ENCODE measurements at regions not wholly inside any gene's neighbourhood (a gene's known extent, or its start where the extent isn't known, plus 50 kb on each side); places are given as distances from the start of the nearest gene placed in this dataset.

DNA sequence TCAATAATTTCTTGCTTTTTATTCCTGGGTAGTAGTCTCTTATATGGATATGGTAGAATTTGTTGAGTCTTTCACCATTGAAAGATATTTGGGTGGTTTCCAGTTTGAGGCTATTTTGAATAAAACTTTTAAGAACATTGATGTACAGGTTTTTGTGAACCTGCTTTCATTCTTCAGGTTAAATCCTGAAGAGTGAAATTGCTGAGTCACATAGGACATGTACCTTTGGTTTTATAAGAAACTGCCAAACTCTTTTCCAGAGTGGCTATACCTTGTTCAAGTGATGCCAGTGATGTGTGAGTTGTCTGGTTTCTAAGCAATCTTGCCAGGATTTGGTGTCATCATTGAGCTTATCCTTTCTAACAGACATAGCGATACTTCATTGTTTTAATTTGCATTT, 184.6 kb upstream of the PZP start:
- POLR2A ChIA-PET (ENCODE audit: low non-redundant PET) = no interaction called here
- no peak for DNase-seq (ENCODE audit: low spot score)
- no peak overlapping the region for H3K27ac ChIP-seq
- TF ChIP-seq, protein P1, sequence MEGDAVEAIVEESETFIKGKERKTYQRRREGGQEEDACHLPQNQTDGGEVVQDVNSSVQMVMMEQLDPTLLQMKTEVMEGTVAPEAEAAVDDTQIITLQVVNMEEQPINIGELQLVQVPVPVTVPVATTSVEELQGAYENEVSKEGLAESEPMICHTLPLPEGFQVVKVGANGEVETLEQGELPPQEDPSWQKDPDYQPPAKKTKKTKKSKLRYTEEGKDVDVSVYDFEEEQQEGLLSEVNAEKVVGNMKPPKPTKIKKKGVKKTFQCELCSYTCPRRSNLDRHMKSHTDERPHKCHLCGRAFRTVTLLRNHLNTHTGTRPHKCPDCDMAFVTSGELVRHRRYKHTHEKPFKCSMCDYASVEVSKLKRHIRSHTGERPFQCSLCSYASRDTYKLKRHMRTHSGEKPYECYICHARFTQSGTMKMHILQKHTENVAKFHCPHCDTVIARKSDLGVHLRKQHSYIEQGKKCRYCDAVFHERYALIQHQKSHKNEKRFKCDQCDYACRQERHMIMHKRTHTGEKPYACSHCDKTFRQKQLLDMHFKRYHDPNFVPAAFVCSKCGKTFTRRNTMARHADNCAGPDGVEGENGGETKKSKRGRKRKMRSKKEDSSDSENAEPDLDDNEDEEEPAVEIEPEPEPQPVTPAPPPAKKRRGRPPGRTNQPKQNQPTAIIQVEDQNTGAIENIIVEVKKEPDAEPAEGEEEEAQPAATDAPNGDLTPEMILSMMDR (conservative IDR thresholded peaks at IDR 0.05; ENCODE audit: low read depth) = no peak
- CTCF ChIA-PET = interaction anchor here (0.7 kb wide), 1 partner anchor 782 kb away, joined by 3 read pairs; no protein-coding TSS in a partner anchor

DNA sequence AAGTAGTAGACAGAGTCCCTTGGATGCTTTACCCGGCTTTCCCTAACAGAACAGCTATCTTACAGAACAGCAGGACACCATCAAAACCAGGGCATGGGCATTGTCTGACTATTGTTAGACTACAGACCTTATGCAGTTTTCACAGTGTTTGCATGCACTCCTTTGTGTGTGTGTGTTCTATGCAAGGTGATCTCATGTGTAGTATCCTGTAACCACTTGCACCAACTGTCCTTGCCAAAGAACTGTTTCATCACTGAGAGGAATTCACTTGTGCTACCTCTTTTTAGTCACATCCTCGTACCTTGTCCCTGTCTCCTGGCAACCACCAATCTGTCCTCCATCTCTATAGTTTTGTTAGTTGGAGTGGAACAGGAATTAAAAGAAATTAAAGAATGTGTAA, 183.6 kb upstream of the PZP start:
- CTCF ChIA-PET = no interaction called here
- POLR2A ChIA-PET (ENCODE audit: low non-redundant PET) = no interaction called here
- TF ChIP-seq, protein P1 (conservative IDR thresholded peaks at IDR 0.05; ENCODE audit: low read depth) = no peak
- DNase-seq (ENCODE audit: low spot score) = no peak
- no peak overlapping the region for H3K27ac ChIP-seq

DNA sequence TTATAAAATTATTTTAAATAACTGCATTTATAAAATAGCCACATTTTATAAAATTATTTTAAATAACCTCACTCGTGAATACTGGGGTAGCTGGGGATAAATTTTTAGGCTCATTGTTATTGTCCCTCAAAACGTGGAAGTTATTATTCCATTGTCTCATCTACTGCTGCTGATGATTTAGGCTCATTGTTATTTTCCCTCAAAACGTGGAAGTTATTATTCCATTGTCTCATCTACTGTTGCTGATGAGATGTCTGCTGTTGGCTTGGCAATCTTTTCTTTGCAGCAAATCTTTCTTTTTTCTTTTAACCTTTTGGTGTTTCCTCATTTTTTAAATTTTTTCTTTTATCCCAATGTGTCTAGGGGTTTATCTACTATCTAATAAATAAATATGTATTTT, 182.6 kb upstream of the PZP start:
- TF ChIP-seq, protein P1 (conservative IDR thresholded peaks at IDR 0.05; ENCODE audit: low read depth) = no peak
- no peak for DNase-seq (ENCODE audit: low spot score)
- no peak overlapping the region for H3K27ac ChIP-seq
- ChIA-PET POLR2A (ENCODE audit: low non-redundant PET) (no interaction called here), CTCF (no interaction called here)

DNA sequence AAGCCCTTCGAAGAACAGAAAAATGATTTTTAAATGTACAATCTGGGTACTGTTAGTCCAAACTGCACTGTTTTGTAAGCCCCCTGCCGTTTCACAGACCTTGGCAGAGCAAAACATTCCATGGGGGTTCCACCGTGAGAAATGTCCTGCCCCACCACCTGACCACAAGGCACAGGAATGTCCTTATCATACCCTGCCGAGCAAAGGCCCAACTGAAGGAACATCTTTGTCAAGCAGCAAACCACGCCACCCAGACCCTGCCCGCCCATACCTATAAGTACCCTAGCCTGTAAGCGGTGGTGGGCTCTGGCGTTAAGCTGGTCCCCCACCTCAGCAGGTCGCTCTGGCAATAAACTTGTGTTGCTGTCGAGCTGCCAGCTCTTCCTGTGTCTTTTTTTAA, 181.6 kb upstream of the PZP start:
- H3K27ac ChIP-seq = no peak overlapping the region
- no peak for DNase-seq (ENCODE audit: low spot score)
- ChIA-PET CTCF (no interaction called here), POLR2A (ENCODE audit: low non-redundant PET) (no interaction called here)
- TF ChIP-seq, protein P1 (conservative IDR thresholded peaks at IDR 0.05; ENCODE audit: low read depth) = no peak

DNA sequence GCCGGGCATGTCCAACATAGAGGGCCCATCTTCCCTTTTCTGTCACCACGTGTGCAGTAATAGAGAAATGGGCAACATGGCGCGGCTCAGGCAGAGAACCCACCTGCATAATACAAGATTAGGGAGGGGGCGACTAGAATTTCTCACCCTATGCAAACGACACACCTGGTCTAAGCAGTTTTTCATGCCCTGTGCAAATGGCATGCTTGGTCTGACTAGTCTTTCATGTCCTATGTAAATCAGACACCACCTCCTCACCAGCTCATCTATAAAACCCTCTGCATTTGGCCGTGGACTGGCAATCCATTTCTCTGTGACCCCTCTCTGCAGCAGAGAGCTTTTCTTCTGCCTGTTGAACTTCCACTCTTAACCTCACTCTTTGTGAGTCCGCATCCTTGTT, 180.2 kb upstream of the PZP start:
- no peak overlapping the region for H3K27ac ChIP-seq
- no peak for DNase-seq (ENCODE audit: low spot score)
- CTCF ChIA-PET = no interaction called here
- POLR2A ChIA-PET (ENCODE audit: low non-redundant PET) = no interaction called here
- TF ChIP-seq, protein P1 (conservative IDR thresholded peaks at IDR 0.05; ENCODE audit: low read depth) = no peak

DNA sequence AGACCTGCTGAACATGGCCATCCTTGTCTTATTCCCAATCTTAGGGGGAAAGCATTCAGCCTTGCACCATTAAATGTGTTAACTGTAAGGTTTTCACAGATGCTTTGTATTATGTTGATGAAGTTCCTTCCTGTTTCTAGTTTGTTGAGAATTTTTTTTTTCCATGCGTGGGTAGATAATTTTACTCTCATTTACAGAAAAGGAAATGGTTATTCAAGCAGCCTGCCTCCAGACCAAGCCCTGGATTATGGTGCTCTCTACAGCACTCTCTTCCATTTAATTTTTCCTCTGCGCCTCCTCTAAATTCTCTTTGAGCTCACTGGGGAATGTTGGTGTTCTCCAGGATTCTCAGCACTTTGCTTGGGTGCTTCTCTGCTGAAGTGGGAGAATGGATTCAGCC, 179.3 kb upstream of the PZP start:
- H3K27ac ChIP-seq = no peak overlapping the region
- ChIA-PET POLR2A (ENCODE audit: low non-redundant PET) (no interaction called here), CTCF (interaction anchor here (0.6 kb wide), 1 partner anchor 18 kb away, joined by 3 read pairs; no protein-coding TSS in a partner anchor)
- no peak for DNase-seq (ENCODE audit: low spot score)
- TF ChIP-seq, protein P1 (conservative IDR thresholded peaks at IDR 0.05; ENCODE audit: low read depth) = no peak

DNA sequence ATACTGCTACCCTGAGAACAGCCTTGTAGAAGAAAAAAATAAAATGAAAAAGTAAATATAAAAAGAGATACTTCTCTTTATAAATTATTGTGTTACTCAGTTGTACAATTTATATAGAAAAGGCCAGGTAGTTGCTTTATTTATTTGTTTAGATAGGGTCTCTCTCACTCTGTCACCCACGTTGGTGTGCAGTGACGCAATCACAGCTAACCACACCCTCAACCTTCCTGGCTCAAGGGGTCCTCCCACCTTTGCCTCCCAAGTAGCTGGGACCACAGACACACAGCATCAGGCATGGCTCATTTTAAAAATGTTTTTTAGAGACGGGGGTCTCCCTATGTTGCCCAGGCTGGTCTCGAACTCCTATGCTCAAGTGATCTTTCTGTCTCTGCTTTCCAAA, 175.4 kb upstream of the PZP start:
- CTCF ChIA-PET = no interaction called here
- POLR2A ChIA-PET (ENCODE audit: low non-redundant PET) = no interaction called here
- DNase-seq (ENCODE audit: low spot score) = no peak
- H3K27ac ChIP-seq = no peak overlapping the region
- TF ChIP-seq, protein P1 (conservative IDR thresholded peaks at IDR 0.05; ENCODE audit: low read depth) = no peak

All from RWPE1 (cell line).